HK-2 (cell line): ENCODE measurements at regions not wholly inside any gene's neighbourhood (a gene's known extent, or its start where the extent isn't known, plus 50 kb on each side); places are given as distances from the start of the nearest gene placed in this dataset.

Experiments
- DNase-seq: peaks from one replicate; pipeline ENCODE4 v3.0.0-alpha.2; 2018; ENCODE audit not compliant: unreplicated experiment

GRCh38 chr2:220849433-220849832 lies 722.7 kb downstream of the EPHA4 start:
- no peak for DNase-seq

DNA sequence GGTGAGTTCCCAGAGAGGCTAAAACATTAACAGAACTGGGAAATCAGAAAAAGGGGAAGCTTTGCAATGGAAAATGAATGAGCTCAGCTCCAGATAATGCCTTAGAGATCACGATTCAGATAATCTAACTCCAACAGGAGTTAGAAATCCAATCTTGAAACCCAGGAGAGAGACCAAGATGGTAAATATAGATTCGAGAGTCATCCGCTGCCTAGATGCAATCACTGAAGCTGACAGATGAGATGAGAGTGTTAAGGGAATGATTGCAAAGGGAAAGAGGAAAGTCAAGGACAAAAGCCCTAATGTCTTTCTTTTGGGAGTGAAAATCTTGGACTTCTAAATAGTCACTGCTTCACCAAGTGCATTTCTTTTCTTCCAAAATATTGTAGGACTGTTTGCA lies 722.0 kb downstream of the EPHA4 start:
- no peak for DNase-seq

GRCh38 chr2:220855296-220855695 lies 716.8 kb downstream of the EPHA4 start:
- no peak for DNase-seq

GRCh38 chr2:220856486-220856885 lies 715.6 kb downstream of the EPHA4 start:
- DNase-seq, result no peak

- no peak for DNase-seq
Measured at GRCh38 chr2:220857368-220857767, 714.7 kb downstream of the EPHA4 start.

DNA sequence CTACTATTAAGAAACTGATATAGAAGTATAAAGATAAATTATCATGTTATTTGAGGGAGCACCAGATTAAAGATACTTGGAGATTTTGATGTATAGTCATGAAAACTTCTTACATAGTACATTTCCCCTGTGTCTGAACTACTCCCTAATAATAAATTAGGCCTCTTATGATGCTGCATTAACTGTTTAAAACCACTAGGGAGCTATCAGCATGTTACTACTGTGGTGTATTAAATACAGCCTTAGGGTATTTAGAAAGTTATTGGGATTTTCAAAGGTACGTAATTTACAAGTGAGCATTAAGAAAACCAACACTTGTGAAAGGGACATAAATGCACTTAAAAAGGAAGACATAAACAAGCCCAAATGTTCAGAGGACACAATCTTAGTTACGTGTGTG lies 714.0 kb downstream of the EPHA4 start:
- no peak for DNase-seq

- DNase-seq, result no peak
Measured at GRCh38 chr2:220871909-220872308, 700.2 kb downstream of the EPHA4 start.

DNA sequence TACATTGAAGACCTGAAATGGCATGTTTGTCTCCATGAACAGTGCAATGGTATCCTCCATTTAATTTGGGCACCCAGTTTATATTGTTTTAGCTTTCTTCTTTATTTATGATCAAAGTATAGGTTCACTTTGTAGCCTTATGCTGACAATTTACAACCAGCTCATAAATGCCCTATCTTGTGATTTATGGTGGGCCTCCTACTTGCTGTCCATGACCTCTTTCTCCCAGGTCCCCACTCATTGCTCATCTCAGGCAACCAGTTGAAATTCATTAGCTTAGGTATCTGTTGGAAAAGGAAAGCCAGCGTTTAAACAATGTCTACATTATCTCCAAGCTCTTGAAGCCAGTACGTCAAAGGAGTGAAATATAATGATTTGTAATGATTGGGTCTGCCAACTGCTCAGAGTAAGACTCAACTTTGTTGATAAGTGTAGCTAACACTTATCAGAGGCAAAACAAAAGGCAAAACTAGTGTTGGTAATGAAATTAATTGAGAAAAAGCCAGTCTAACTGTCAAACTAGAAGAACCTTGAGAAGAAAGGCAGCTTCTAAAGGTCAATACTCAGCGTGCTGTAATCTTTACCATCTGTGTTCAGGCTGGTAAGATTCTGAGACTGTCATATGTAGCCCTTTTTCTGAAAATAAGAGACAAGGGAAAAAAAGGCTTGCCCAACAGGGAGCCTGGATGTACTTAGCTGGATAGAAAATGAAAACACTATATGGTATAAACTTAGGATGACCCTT lies 695.9 kb downstream of the EPHA4 start:
- no peak for DNase-seq

DNA sequence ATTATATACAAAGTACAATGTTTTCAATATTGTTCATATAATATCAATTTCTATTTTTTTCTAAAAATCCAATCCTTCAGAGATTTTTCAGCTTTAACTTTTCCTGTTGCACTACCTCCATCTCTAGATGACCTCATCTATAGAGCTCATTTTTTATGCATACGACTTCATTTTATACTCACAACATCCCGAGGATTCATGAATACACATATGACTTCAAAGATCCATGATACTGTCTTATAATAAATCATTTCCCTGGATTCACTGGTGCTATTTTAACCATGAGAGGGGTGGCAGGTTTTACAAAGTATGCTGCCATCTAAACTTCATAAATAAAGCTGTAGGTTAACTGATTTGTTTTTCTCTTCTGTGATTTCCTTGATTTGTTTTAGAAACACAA lies 694.6 kb downstream of the EPHA4 start:
- no peak for DNase-seq

DNA sequence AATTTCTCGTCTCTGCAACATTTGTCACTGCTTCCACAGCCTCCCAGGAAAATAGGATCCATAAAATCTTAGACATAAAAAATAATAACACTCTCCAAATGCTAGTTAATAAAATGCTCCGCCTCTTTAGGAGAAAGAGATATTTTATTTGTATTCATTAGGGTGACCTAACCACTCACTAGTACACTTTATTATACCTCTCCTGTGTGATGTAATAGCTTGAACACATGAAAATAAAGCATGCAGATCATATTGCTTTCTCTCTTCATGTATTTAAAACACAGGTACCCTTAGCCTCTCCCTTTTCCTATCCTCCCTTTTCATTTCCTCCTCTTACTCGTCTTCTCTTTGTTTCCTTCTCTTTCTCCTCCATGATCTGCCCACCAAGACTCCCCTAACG lies 694.2 kb downstream of the EPHA4 start:
- DNase-seq, result no peak

- DNase-seq, result no peak
Measured at GRCh38 chr2:220880623-220881596, 691.2 kb downstream of the EPHA4 start.

GRCh38 chr2:220882507-220882906 lies 689.6 kb downstream of the EPHA4 start:
- no peak for DNase-seq

DNA sequence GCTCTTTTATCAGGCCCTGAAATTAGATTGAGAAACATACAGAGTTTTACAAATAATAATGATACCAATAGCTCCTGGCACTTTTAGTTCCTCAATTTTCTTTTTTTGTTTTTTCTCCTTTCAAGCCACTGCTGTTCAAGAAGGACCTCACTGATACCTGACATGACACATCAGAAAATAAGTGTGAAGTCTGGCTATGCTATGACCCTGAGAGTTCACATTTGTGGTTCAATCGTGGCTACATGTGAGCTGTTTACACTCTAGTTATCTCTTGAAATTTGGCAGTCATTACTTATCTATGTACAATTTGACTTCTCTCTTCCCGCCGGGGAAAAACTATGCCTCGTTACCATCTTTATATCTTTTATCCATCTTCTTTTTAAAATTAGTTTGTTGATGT lies 686.5 kb downstream of the EPHA4 start:
- no peak for DNase-seq

GRCh38 chr2:220887271-220887870 lies 684.7 kb downstream of the EPHA4 start:
- DNase-seq, result no peak

- no peak for DNase-seq
Measured at GRCh38 chr2:220887876-220888275, 684.2 kb downstream of the EPHA4 start.

GRCh38 chr2:220890931-220891330 lies 681.2 kb downstream of the EPHA4 start:
- no peak for DNase-seq

GRCh38 chr2:220891405-220891804 lies 680.7 kb downstream of the EPHA4 start:
- peak; percentile 32 for DNase-seq

GRCh38 chr2:220892018-220892634 lies 680.0 kb downstream of the EPHA4 start:
- DNase-seq, result no peak

DNA sequence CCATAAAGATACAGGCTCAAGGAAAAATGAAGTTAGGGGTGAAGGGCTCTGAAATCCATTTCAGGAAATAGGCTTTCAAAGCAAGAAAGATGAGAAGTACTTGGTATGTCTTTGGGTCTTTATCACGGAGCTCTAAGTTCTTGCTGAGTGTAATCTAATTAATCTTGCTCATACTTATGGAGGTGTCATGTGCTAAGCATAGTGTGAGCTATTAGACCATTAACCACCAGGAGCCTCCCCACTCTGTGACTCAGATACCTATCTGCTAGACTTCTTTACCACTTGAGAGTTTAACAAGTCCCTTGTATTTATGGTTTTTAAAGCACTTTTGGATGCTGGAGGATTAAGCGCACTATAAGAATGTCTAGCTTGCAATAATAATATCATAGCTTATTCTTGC lies 678.7 kb downstream of the EPHA4 start:
- peak; percentile 5 for DNase-seq

- no peak for DNase-seq
Measured at GRCh38 chr2:220894069-220894468, 678.0 kb downstream of the EPHA4 start.

- no peak for DNase-seq
Measured at GRCh38 chr2:220899492-220899891, 672.6 kb downstream of the EPHA4 start.

- no peak for DNase-seq
Measured at GRCh38 chr2:220904015-220904414, 668.1 kb downstream of the EPHA4 start.
